GM19452 (cell line): ENCODE measurements at regions not wholly inside any gene's neighbourhood (a gene's known extent, or its start where the extent isn't known, plus 50 kb on each side); places are given as distances from the start of the nearest gene placed in this dataset.
"Not testable (repeated sequence)": the region's sequence is repeated elsewhere in the genome, so short reads cannot be mapped to it uniquely, and the experiment has no call there.

Experiments used
- ATAC-seq: cut with Tn5 transposase; IDR thresholded peaks from one replicate; pipeline ENCODE4 v1.9.1; 2021; ENCODE audit not compliant: unreplicated experiment

DNA sequence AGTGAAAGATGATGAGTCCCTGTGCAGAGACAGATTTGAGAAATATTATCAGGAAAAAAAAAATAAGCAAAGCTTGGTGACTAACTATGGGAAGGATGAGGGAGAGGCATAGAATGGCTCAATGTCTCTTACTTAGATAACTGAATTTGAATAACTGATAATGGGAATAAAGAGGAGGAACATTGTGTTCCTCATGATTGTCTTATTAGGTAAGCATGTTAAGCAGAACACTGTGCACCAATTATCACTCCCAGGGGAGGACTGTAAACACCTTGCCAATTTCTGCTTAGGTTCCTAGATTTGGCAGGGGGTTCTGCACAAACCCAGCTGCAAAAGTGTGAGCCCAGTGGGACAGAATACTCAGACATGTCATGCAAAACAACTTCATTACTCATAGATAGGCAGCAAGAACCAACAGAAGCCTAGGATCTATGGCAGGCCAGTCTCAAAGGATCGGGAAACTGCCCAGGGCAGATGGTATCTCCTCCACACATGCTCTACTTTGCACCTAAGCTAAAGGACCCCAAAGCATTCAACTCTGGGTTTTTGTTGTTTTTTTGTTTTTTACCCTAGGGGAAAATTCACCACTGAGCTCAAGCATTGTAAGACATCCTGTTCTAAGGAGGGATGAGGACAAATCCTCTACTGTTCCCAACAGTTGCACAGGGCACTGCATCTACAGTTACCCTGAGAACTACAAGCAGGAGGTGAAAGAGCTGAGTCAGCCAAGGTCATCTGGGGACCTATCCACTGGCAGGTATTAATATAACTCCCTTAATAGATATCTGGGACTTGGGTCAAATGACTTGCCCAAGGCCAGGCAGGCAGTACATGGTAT is 907.0 kb downstream of the RAPGEF2 start:
- ATAC-seq, result no peak

DNA sequence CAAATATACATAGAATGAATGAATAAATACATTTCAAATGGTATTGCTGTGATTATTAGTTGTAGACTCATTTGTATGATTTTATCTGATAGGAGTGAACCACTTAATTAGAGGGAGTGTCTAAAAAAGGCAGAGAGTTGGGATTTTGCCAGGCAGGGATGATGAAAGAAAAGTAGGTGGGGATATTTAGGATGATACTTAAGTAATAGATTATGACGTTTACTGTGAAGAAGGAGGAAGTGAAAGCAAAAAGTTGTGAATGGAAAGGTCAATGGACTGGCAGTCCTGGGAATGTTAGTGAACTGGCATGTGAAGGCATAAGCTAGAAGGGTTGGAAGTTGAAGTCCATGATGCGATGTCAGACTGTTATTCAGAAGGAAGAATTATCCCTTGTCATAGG is 917.1 kb downstream of the RAPGEF2 start:
- no peak for ATAC-seq

DNA sequence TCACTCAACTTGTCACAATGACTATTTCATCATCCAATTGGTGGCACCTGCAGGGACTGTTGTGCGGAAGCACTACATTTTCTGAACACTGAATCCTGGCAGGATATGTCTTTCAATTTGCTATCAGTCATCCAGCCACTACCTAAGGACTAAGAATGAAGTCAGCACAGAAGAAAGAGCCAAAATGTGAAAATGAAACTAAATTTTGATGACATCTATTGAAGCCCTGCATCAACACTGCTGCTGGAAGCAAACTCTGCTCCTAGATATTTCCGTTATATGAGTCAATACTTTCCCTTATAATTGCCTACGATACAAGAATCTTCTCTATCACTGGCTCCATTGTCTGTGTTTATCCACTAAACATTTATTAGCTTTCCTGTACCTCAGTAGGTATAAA is 917.9 kb downstream of the RAPGEF2 start:
- ATAC-seq, result no peak

DNA sequence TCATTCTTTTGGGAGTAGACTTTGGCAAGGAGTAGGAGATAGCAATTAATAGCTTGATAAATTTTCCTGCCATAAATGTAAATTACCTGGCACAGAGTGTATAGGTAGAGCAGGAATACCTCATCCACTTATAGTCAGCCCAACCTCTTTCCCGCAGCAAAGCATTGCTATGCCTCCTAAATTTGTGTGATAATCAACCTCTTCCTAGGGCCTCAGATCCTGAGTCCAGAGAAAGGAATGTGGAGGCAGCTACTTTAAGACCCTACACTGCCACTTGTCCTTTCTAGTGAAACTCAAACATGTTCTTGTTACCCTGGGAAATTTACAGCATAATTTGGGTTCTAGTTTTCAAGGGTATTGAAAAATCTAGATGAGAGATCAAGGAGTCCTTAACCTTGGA is 919.0 kb downstream of the RAPGEF2 start:
- ATAC-seq, result no peak

- no peak for ATAC-seq
These were observed 923.8 kb downstream of the RAPGEF2 start for GRCh38 chr4:160026721-160027120.

DNA sequence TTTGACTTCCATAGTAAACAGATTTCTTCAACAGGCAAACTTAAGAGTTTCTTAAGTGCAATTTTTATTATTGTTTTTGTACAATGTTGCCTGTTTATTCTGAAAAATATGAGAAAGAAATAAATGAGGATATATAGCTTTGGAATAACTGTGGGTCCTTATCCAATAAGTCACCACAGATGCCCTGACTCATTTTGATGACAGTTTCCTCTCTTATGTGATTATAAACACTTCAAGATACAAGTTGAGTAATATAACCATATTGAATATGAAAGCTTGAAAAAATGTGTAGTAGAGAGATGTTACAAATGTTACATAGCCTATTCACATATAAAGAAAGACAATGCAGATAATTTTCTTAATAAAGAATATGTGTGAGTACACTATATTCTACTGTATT is 931.6 kb downstream of the RAPGEF2 start:
- ATAC-seq, result no peak

GRCh38 chr4:160038615-160039014 is 935.7 kb downstream of the RAPGEF2 start:
- no peak for ATAC-seq

- ATAC-seq, result no peak
These were observed 941.8 kb downstream of the RAPGEF2 start for GRCh38 chr4:160044693-160045092.

DNA sequence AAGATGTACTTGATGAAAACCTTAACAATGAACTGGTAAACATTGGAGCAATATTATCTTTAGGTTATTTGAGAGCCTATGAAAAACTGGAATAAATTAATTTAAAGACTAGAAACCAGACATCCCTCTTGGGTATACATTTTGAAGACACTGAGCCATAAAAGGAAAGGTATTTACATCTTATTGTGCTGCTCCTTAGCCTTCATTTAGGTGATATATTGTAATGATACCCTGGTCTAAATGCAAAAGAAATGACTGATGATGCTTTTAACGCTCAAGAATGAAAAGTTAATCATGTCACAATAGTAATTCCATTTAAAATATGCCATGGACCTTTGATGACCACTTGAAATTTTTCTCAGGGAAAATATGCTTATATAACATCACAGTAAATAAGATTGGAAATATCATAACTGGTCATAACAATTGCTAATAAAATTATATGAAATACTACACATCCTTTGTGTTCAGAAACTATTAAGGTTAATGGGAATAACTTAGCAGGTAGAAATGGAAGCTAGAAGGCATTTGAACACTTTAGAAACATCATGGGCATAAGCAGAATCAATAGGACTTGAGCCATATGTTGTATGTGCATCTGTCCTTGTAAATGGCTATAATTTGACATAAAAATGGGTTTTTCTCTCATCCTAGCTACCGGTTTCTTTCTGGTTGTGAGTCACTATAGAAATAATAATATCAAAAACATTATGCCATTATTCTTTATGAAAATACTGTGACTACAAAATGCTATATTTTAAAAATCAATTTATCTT is 979.7 kb downstream of the RAPGEF2 start:
- no peak for ATAC-seq

DNA sequence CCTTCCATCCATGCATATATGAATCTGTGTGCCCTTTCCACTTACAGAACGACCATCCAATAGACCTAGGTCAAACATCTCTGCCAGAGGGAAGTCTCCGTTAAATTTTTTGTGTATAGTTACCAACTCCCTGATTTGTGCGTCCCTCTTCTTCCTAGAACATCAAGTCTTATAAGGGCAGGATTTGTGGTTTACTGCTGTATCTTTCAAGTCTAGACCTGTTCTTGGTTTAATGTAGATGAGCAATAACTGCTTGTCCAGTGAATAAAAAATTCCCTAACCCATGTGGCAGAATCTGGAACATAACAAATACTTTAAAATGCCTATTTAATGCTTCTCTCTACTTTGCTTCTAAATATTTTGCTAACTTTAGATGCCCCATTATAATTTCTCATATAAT is 988.8 kb downstream of the RAPGEF2 start:
- no peak for ATAC-seq

- no peak for ATAC-seq
These were observed 997.4 kb downstream of the RAPGEF2 start for GRCh38 chr4:160100316-160100715.

DNA sequence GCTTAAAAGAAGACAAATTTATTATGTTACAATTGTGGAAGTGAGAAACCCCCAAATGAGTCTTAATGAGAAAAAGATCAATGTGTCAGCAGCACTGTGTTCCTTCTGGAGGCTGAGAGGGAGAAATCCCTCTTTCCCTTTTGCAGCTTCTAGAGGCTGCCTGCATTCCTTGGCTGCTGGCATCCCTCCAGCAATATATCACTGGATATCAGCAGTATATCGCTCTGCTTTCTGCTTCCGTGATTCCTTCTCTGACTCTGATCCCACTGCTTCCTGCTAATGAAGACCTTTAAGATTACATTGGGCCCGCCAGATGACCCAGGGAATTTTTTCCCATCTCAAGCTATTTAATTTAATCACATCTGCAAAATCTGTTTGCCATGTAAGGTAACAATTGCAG is 1008.0 kb downstream of the RAPGEF2 start:
- ATAC-seq, result no peak

DNA sequence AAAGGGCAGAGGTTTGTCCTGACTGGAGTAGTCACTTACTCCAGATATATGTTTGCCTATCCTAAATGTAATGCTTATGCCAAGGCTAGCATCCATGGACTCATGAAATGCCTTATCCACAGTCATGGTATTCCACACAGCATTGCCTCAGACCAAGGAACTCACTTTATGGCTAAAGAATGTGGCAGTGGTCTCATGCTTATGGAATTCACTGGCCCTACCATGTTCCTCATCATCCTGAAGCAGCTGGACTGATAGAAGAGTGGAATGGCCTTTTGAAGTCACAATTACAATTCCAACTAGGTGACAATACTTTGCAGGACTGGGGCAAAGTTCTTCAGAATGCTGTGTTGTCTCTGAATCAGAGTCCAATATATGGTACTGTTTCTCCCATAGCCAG is 1014.8 kb downstream of the RAPGEF2 start:
- ATAC-seq, result no peak

- not testable (repeated sequence) for ATAC-seq
These were observed 1022.9 kb downstream of the RAPGEF2 start for GRCh38 chr4:160125576-160126287.

GRCh38 chr4:160127211-160127610 is 1024.3 kb downstream of the RAPGEF2 start:
- ATAC-seq, result no peak

DNA sequence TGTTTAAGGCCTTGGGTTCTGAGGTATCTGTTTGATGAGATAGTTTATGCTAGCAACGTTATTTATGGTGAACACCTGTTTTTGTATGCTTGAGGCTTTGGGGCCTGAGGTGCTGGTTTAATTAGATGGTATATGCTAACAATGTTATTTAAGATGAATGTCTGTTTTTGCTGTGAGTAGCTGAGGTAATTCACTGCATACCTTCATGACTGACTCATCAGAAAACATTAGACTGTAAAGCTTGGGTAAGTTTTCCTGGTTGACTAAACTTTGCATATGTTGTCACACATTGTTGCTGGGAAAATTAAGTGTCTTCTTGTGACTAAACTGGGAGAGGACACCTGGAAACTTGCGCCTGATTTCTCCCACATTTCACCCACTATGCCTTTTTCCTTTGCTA is 1026.6 kb downstream of the RAPGEF2 start:
- no peak for ATAC-seq

- ATAC-seq, result no peak
These were observed 1033.1 kb downstream of the RAPGEF2 start for GRCh38 chr4:160136021-160136420.

DNA sequence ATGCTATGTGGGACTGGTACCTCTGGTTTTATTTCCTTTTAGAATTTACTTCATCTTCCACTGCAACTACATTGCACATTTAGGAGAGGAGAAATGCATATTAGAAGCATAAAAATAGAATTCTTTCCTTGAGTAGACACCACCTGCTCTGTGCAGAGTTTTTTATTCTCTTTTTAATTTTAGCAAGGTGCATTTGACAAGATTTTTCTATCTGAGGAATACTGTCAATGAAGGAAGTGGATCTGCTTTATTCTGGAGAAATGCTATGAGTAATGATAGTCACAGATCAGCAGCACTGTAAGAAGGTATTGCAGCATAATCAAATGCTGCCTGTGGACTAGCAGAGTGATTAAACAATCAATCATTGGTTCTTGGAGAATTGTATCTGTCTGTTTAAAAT is 1038.3 kb downstream of the RAPGEF2 start:
- ATAC-seq, result no peak

- ATAC-seq, result peak; percentile 91
These were observed 1039.7 kb downstream of the RAPGEF2 start for GRCh38 chr4:160142579-160142978.

DNA sequence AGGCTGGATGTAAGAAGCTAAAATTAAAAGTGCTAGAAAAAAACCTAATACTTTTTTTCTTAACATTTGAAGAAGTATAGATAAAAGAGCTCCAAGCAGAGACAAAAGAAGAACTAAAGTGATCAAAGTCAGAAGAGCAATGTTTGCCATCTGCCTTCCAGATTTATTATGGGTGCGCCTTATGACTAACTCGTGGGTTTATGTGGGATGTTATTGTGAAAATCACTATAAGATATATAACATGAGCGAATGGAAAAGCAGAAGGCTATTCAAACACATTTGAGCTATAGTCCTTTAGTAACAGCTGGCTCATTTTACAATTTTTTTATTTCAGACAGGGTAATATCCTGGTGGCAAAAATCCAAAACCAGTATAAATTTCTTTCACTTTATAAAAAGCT is 1040.7 kb downstream of the RAPGEF2 start:
- no peak for ATAC-seq

DNA sequence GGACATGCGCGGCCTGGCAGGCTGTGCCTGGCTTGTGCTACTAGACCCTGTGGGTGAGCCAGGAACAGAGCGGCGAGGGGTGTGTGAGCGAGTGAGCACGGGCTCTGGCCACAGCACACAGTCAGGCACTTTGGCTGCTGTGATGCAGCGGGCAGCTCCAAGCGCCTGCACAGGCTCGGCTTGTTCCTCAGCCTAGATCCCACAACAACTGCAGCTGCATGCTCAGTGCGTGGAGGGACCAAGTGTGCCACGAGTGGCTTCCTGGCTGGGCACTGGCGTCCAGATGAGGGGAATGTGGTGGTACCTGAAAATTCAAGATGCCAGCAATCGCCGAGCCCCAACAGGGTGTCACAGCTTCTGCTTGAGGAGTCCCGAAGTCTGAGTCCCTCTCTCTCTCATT is 1056.6 kb downstream of the RAPGEF2 start:
- no peak for ATAC-seq

DNA sequence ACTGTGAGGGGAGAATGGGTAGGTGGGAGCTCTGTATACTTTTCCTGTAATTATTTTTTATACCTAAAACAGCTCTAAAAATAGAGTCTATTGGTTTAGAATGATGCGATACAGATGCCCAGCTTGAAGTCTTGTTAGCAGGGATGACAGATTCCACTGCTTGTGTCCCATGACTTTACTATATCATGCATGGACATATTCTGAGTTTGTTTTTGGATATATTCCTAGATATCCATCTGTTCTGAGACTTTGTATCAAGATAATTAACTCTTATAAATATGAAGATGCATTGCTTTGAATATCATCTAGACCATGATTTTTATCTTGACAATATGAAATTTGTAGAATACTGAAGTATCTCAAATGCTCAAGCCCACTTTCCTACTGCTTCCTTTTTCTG is 1058.1 kb downstream of the RAPGEF2 start:
- ATAC-seq, result no peak
